ENCODE measurements at regions not wholly inside any gene's neighbourhood (a gene's known extent, or its start where the extent isn't known, plus 50 kb on each side); places are given as distances from the start of the nearest gene placed in this dataset.

DNA sequence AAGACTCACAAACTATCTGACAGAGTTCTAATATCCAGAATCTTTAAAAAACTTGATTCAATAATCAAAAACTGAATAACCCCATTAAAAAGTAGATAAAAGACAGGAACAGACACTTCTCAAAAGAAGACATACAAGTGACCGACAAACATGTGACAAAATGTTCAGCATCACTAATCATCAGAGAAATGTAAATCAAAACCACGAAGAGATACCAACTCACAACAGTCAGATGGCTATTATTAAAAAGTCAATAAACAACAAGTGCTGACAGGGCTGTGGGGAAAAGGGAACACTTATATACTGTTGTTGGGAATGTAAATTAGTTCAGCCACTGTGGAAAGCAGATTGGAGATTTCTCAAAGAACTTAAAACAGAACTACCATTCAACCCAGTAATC is 138.1 kb upstream of the RASGEF1B start:
- no peak for TF ChIP-seq ZNF274 (IDR thresholded peaks at IDR 0.05; ENCODE audit: low read depth, low read length)
- H3K4me3 ChIP-seq (ENCODE audit: low read length) = no peak overlapping the region

DNA sequence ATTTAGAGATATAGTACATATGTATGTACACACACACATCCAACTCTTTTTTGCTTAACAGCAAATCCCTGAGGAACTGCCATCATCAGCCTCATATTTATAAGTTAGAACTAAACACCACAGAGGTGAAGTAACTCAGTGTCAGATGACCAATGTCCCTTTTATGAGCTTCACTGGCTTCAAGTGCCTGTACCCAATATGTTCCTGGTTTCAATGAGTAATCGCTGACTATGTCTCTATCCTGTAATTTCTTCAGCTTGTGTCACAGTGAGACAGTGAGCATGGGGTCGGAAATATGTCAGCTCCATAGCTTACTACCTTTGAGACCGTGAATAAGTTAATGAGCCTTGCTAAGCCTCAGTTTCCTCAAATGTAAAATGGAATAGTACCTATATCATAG is 136.2 kb upstream of the RASGEF1B start:
- no peak for TF ChIP-seq ZNF274 (IDR thresholded peaks at IDR 0.05; ENCODE audit: low read depth, low read length)

DNA sequence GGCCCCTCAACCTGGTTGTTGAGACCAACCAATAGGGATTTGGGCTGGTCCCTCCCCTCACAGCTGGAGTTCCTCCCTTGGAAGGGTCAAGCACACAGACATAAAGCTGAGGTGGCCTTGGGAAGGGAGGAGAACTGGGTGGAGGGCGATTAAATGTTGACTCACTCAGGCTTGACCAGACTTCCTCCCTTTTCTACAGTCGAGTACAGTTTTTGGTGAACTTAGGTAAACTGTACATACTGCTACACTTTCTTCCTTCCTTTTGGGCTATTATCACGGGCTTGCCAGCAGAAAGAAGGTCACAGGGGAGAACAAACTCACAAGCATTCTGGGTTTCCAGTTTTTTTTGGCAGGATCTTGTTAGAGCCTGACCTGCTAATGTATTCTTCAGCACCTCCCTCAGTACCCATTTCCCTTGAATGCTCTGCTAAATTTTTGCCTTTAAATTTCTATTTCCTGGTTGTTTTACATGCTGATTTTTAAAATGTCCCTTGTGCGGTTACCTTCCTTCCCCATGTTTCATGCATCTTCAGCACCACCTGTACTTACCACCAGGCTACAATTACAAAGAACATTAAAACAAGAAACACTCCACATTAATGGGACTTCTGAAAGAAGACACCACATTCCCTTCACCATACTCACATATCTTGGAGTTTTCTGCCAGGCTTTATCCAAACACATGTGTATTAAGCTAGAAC is 135.2 kb upstream of the RASGEF1B start:
- no peak for TF ChIP-seq ZNF274 (IDR thresholded peaks at IDR 0.05; ENCODE audit: low read depth, low read length)
- no peak overlapping the region for H3K4me3 ChIP-seq (ENCODE audit: low read length)

More for the DNA sequence above, 136.2 kb upstream of the RASGEF1B start:
- no peak overlapping the region for H3K4me3 ChIP-seq (ENCODE audit: low read length)

DNA sequence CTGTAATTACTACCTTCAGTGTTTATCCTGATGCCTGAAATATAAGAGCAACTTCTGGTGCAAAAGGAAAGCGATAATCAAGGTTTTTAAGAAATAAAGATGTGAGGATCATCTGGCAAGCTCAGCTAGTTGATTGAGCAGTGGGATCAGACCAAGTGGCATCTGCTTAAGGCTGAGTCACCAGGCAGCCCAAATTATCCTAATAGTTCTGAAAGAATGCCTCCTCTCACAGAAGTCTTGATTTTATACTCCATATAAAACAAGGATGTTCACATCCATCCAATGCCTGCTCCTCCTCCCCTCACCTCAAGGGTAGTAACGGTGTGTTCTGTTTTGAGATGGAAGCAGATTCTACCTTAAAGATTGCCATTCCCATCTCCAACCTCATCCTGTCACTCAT is 134.5 kb upstream of the RASGEF1B start:
- H3K4me3 ChIP-seq (ENCODE audit: low read length) = no peak overlapping the region
- TF ChIP-seq ZNF274 (IDR thresholded peaks at IDR 0.05; ENCODE audit: low read depth, low read length) = no peak

DNA sequence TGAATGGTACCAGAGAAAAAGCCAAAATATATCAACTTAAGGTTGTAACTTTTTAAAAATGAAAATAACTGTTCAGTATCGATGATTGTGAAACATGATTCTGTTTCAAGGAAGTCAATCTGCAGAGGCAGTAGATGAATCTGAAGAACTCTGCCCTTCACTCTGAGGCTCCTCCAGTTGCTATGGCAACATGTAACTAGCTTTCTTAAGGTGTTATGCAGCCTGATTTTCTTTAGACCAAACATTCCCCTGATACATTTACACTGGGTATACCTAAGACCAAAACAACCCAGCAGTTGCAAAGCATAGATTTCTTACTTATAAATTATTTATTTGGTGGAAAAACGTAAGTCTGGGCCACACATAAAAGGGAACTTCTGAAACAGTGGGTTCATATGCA is 133.6 kb upstream of the RASGEF1B start:
- H3K4me3 ChIP-seq (ENCODE audit: low read length) = no peak overlapping the region
- TF ChIP-seq ZNF274 (IDR thresholded peaks at IDR 0.05; ENCODE audit: low read depth, low read length) = no peak

DNA sequence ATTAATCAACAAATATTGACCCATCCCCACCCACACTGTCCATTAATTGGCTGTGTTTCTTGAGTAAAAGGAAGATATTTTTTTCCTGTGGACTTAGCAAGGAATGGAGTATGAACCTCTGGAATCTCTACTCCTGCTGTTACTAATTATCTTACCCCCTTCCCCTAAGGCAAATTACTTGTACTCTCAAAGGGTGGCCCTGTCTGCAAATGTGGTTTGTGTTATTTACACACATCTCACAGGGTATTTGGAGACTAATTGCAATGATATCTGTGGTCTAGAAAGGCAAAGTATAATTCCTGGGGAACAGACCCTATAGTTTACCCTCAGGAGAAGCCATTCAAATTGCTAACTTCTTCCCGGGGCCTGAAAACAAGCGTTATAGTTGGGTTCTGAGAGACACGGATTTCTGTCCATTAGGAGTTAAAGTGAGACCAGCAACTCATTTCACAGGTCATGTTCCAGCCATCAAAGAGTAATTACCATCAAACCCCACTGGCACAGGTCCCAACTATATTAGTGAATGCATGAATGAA is 133.0 kb upstream of the RASGEF1B start:
- no peak overlapping the region for H3K4me3 ChIP-seq (ENCODE audit: low read length)
- TF ChIP-seq ZNF274 (IDR thresholded peaks at IDR 0.05; ENCODE audit: low read depth, low read length) = no peak

DNA sequence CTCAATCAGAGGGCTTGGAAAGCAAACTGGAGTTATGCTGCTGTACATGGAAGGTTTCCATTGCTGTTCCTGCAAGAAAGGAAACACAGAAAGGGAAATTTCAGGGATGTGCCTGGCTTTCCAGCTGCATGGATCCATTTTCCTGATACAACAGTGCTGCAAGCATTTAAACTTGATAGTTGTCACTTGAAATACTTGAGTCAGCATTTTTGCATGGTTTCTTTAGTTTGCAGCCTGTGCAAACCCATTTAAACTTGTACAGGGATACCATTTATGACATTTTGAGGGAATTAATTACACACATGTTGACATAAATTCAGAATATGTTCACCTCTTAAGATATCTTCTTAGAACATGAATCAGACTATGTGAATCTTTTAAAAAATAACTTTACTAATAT is 131.1 kb upstream of the RASGEF1B start:
- H3K4me3 ChIP-seq (ENCODE audit: low read length) = no peak overlapping the region
- no peak for TF ChIP-seq ZNF274 (IDR thresholded peaks at IDR 0.05; ENCODE audit: low read depth, low read length)

DNA sequence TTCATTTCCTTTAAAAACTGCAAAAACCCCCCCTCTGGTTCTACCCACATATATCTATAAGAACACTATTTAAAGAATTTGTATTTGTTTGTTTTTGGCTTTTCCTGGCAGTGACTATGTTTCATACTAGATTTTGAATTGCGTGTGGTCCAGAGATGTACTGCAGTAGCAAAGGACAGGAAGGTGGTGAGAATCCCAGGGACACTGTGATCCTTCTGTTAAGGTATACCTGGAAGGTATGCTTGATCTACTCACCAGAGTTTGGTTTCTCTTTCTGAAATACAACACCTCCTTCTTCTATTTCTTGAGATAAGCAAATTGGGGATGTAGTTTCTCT is 129.6 kb upstream of the RASGEF1B start:
- TF ChIP-seq ZNF274 (IDR thresholded peaks at IDR 0.05; ENCODE audit: low read depth, low read length) = no peak
- no peak overlapping the region for H3K4me3 ChIP-seq (ENCODE audit: low read length)

DNA sequence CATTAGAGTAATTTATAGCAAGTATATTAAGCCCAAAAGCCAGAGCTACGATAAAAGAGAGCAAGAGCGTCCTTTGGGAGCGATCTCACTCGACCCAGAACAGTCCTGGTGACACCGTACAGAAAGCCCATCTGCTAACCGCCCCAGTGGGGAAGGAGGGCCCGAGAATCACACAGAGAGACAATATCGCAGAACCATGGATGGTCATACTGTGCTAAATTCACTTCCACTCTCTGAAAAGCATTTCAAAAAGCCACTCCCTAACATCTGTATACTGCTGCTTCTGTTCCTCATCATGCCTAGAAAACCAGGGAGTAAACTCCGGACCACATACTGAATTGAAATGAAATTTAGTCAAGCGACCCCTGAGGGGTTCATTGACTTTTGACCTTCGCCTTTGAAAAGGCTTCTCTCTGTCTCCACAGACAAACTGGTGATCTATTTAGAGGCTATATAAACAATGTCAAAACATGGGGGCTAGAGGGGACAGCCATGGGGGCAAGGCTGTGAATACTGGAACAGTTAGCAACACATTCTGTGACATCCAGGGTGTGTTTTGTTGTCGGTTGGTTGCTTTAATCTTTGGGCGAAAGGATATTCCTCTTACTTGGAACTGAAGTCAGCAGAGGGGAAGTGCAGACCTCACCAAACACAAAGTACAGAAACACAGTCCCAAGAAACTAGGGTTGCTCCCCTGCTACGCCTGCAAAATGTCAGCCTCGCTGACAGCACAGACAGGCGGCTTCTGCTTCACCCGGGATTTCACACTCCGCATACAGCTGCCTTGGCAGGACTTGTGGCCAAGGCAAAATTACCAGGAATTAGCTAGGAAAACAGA is 129.0 kb upstream of the RASGEF1B start:
- no peak overlapping the region for H3K4me3 ChIP-seq (ENCODE audit: low read length)
- TF ChIP-seq ZNF274 (IDR thresholded peaks at IDR 0.05; ENCODE audit: low read depth, low read length) = no peak

DNA sequence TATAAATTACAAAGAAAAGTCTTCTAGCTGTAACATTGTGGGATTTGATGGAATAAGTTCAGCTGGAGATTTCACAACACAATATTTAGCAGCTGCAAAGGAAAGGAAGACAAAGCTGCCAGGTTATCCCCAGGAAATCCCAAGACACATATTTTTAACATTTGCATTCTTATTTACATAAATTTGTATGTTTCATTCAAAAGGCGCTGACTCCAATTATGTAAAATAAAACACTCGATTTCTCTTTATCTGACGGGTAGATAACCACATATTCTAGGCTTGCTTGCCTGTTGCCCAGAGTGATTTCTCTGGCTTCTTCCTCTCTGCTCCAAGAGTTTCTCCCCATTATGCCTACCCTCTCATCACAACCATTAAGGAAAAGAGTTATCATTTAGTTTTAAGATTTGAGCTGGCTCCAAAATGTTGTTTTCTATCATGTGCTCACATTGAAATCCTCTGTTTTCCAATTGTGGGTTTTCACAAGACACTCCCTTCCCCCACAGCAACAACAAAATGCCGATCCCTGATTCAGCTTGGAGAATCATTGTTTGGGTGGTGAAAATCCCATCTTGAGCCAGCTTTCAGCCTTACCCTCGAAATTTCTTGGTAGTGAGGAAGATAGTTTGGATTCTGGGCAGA is 128.2 kb upstream of the RASGEF1B start:
- no peak for TF ChIP-seq ZNF274 (IDR thresholded peaks at IDR 0.05; ENCODE audit: low read depth, low read length)
- H3K4me3 ChIP-seq (ENCODE audit: low read length) = no peak overlapping the region

DNA sequence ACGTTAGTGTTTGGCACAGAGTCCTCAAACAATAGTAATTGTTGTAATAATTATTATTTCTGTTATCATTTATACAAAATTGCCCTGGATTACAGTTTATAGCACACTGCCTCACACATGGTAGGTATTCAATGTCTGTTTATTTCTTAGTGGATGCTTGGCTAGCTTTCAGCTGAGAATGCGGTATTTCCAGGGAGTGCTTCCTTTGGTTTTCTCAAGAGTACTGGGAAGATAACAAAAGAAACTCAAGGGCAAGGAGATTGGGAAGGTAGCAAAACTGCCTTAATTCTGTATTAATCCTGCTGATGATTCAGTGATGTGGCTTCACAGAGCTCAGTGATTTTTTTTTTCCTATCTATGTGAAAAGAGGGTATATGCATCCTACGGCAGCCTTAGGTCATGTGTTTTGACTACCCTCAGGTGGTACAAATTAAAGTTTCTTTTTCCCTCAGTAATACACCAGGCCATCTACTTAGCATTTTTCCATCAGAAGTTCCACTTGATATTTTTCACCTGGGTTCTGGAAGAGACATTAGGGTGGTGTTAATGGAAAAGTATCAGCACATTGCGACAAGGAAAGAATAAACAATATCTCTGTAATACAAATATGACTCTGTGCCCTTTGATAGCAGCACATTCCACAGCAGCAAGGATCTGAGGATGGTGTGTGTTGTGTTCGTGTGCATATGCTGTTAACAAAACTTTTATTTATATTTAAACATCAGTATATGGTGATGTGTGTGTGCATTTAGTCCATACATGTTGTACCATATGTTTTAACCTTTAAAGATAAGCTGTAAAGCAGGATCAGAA is 124.3 kb upstream of the RASGEF1B start:
- TF ChIP-seq ZNF274 (IDR thresholded peaks at IDR 0.05; ENCODE audit: low read depth, low read length) = no peak
- H3K4me3 ChIP-seq (ENCODE audit: low read length) = no peak overlapping the region

DNA sequence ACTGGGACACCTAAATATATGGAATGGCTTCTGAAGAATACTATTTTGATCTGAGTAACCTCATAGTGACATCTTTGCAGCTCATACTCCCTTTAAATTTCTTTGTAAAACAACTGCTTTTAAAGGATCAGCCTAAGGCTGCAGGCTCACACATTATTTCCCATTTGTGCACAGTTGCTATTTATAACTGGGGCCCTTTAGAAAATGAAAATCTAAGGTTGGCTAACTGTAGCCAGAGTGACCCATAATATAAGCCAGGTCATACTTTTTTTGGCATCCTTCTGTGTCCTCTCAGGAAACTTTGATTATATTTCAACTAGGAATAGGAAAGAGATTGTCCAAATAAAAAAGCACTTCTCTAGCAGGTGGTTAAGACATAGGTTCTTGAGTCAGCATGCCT is 123.6 kb upstream of the RASGEF1B start:
- no peak overlapping the region for H3K4me3 ChIP-seq (ENCODE audit: low read length)
- no peak for TF ChIP-seq ZNF274 (IDR thresholded peaks at IDR 0.05; ENCODE audit: low read depth, low read length)

DNA sequence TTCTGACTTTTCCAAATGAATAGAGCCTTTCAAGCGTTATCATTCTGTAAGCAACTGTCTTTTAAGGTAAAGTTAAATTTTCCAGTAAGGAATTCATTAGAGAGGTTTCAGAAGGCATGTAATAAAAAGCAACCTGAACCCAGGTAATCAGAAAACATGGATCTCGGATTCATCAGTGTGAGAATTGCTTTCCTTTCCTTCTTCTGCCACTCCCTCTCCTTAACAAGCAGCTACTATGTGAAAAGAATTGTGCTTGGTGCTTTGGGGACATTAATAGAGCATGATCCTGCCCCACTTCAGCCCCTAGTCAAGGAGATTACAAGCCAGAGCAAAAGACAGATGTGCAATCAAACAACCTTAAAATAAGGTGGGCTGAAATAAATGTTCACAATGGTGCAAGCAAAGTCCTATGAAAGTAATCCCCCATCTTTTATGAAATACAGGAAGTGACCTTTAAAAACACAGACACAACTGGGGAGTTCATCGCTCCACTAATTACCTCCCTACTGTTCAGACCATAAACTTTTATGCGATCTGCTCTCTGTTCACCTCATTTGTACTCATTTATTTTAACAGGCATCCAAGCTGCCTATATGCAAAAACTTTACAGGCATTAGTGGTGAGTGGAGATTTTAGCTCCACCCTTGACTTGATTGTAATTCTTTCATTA is 122.9 kb upstream of the RASGEF1B start:
- no peak overlapping the region for H3K4me3 ChIP-seq (ENCODE audit: low read length)
- TF ChIP-seq ZNF274 (IDR thresholded peaks at IDR 0.05; ENCODE audit: low read depth, low read length) = no peak

Data from GM08714 (cell line).